ENCODE measurements at regions not wholly inside any gene's neighbourhood (a gene's known extent, or its start where the extent isn't known, plus 50 kb on each side); places are given as distances from the start of the nearest gene placed in this dataset.
A peak's percentile ranks its signal among the peaks of the same experiment; 100 is the strongest.

- Histone ChIP-seq H3K27ac (peak overlapping the region; percentile 86 to 100 (median 88)), H3K9me3 (no peaks in the 10 kb centered on the region), H3K4me1 (peaks cover 0 to 82% (median 28%) of the 10 kb centered on the region in 3 donors)
Observed at GRCh38 chr3:159782724-159783421, 205.8 kb upstream of the IL12A start.

GRCh38 chr3:159783780-159784742 is 204.6 kb upstream of the IL12A start:
- peak; percentile 85 for ATAC-seq
- Histone ChIP-seq H3K4me3 (no peak overlapping the region), H3K27me3 (no peaks in the 10 kb centered on the region), H3K9me3 (no peaks in the 10 kb centered on the region), H3K4me1 (peaks cover 0 to 84% (median 33%) of the 10 kb centered on the region in 3 donors), H3K27ac (peak overlapping the region; percentile 86 to 100 (median 88)), H3K36me3 (no peaks in the 10 kb centered on the region)
- TF ChIP-seq POLR2AphosphoS5 (IDR thresholded peaks at IDR 0.05) = peak; percentile 82
- no peak for TF ChIP-seq POLR2A (IDR thresholded peaks at IDR 0.05)
- peak; percentile 77 for TF ChIP-seq EP300 (IDR thresholded peaks at IDR 0.05)
- TF ChIP-seq CTCF (IDR thresholded peaks at IDR 0.05) = no peak
- WGBS, 2 donors (ENCODE audit: low coverage in 1 of 2) = 41 to 54% methylated on average over 12 of the region's 13 CpGs

More at GRCh38 chr3:159782724-159783421, 205.8 kb upstream of the IL12A start:
- Histone ChIP-seq H3K4me3 (no peak overlapping the region), H3K36me3 (no peaks in the 10 kb centered on the region), H3K27me3 (no peaks in the 10 kb centered on the region)
- ATAC-seq = no peak
- WGBS, 2 donors (ENCODE audit: low coverage in 1 of 2) = 83 to 97% methylated on average over 4 of the region's 5 CpGs
- TF ChIP-seq POLR2A (IDR thresholded peaks at IDR 0.05) (no peak), CTCF (IDR thresholded peaks at IDR 0.05) (no peak), POLR2AphosphoS5 (IDR thresholded peaks at IDR 0.05) (no peak), EP300 (IDR thresholded peaks at IDR 0.05) (no peak)

GRCh38 chr3:159785273-159785708 is 203.3 kb upstream of the IL12A start:
- no peak overlapping the region for H3K4me3 ChIP-seq
- H3K9me3 ChIP-seq = no peaks in the 10 kb centered on the region
- peaks cover 0 to 96% (median 38%) of the 10 kb centered on the region in 3 donors for H3K4me1 ChIP-seq
- no peaks in the 10 kb centered on the region for H3K36me3 ChIP-seq
- no peaks in the 10 kb centered on the region for H3K27me3 ChIP-seq
- 28 to 35% methylated on average over 1 of the region's 1 CpG for WGBS, 2 donors (ENCODE audit: low coverage in 1 of 2)
- TF ChIP-seq POLR2A (IDR thresholded peaks at IDR 0.05) (no peak), POLR2AphosphoS5 (IDR thresholded peaks at IDR 0.05) (no peak), CTCF (IDR thresholded peaks at IDR 0.05) (no peak), EP300 (IDR thresholded peaks at IDR 0.05) (no peak)
- ATAC-seq = no peak
- peak overlapping the region; percentile 86 to 100 (median 88) for H3K27ac ChIP-seq

- TF ChIP-seq POLR2AphosphoS5 (IDR thresholded peaks at IDR 0.05) = no peak
- H3K9me3 ChIP-seq = no peaks in the 10 kb centered on the region
- WGBS, 2 donors (ENCODE audit: low coverage in 1 of 2) = 75 to 84% methylated on average over 7 to 8 of the region's 9 CpGs
- peaks cover 5 to 98% (median 42%) of the 10 kb centered on the region in 3 donors for H3K4me1 ChIP-seq
- no peaks in the 10 kb centered on the region for H3K36me3 ChIP-seq
- ATAC-seq = no peak
- no peak overlapping the region for H3K4me3 ChIP-seq
- no peaks in the 10 kb centered on the region for H3K27me3 ChIP-seq
- H3K27ac ChIP-seq = peak overlapping the region; percentile 77 to 100 (median 90)
Observed at GRCh38 chr3:159786489-159787177, 202.0 kb upstream of the IL12A start.

- no peaks in the 10 kb centered on the region for H3K9me3 ChIP-seq
- TF ChIP-seq CTCF (IDR thresholded peaks at IDR 0.05) (no peak), POLR2AphosphoS5 (IDR thresholded peaks at IDR 0.05) (peak; percentile 52), EP300 (IDR thresholded peaks at IDR 0.05) (no peak), POLR2A (IDR thresholded peaks at IDR 0.05) (no peak)
- H3K27ac ChIP-seq = peak overlapping the region; percentile 77 to 100 (median 90)
- 48 to 49% methylated on average over 4 of the region's 4 CpGs for WGBS, 2 donors (ENCODE audit: low coverage in 1 of 2)
- no peaks in the 10 kb centered on the region for H3K27me3 ChIP-seq
- peaks cover 5 to 98% (median 45%) of the 10 kb centered on the region in 3 donors for H3K4me1 ChIP-seq
- H3K4me3 ChIP-seq = no peak overlapping the region
- ATAC-seq = no peak
- H3K36me3 ChIP-seq = no peaks in the 10 kb centered on the region
Observed at GRCh38 chr3:159787178-159787574, 201.5 kb upstream of the IL12A start.

Data from gastroesophageal sphincter (tissue), 4 donors.